DMS114 treated with DMSO at 0.1 percent for 48 hours (cell line): ENCODE measurements at regions not wholly inside any gene's neighbourhood (a gene's known extent, or its start where the extent isn't known, plus 50 kb on each side); places are given as distances from the start of the nearest gene placed in this dataset.

Experiments used
- DNase-seq: peaks from one replicate; lab custom pipeline; 2025; ENCODE audit not compliant: unreplicated experiment; lab: John Stamatoyannopoulos, UW

DNA sequence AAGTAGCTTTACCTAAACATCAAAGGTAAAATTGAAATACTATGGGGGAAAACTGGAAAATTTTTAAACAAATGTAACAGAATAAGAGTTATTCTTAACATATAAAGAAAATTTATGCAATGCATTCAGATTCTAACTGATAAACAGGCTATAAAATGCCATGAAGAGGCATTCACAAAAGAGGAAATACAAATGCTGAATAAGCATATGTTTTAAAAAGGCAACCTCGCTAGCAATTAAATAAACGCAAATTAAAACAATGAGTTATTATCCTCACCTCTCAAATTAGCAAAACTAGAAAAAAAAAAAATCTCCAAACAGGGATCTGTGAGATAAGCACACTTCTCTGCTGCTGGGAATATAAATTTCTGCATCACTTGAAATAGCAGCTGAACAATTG, 63.2 kb upstream of the BRINP1 start:
- no peak for DNase-seq

DNA sequence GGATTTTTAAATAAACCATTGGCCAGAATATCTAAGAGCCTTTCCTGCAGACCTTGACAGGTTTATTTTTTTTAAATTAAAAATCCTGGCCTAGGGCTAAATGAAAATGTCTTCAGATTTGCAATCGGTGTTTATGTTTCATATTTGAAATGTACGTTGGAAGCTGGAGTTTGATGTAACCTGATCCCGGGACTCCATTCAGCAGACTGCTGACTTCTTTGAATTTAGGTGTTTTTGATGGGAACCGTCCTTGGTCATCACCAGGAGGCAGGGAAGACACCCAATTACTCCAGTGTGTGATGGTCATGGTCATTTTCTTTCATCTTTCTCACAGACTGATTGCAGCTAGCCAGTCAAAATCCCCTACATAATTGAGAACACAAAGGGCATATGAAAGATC, 60.1 kb upstream of the BRINP1 start:
- DNase-seq = no peak

DNA sequence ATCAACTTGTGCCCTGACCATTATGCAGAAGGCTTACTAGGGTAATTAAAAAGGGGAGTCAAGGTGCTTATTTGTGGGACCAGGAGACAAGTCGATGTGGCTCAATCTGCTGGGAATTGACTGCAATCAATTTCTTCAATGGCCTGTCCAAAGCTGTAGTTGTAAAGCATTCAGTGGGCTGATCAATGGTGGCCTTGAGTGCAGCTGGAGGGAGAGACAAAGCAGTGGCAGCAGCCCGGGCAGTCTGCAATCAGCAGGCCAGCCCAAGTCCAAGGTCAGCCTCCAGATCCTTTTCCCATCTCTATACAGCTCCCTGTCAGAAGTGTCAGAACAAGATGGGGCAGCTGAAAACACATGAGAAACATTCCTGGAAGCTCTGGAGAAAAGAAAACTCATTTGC, 51.0 kb upstream of the BRINP1 start:
- DNase-seq = no peak
